Adrenal gland (tissue), 9 donors: ENCODE measurements at regions not wholly inside any gene's neighbourhood (a gene's known extent, or its start where the extent isn't known, plus 50 kb on each side); places are given as distances from the start of the nearest gene placed in this dataset.

Source experiments
- DNase-seq, 7 donors: peaks; one replicate each; pipeline ENCODE4 v3.0.0-alpha.2; 2019 to 2020
- H3K27ac ChIP-seq, 5 donors: fragments of 200-600 bp; sonication (generic) in 4 of 5; 1 replicate in 3 of 5; 2 replicates in 2 of 5; pipeline versions ENCODE4 v1.5.1 to v1.8.0; 2016 to 2020; ENCODE audit warnings: mild to moderate bottlenecking in 1 of 5
- H3K27me3 ChIP-seq: fragments of 200-600 bp; 2 replicates; pipeline ENCODE4 v1.8.0; 2021
- H3K36me3 ChIP-seq, 2 donors: fragments of 200-600 bp; replicated peaks in 1 of 2; 1 replicate in 1 of 2; 2 replicates in 1 of 2; pipeline versions ENCODE4 v1.5.1 to v1.8.0; 2018 to 2022
- H3K4me1 ChIP-seq, 2 donors: fragments of 200-600 bp; replicated peaks in 1 of 2; 1 replicate in 1 of 2; 2 replicates in 1 of 2; pipeline versions ENCODE4 v1.5.1 to v1.8.0; 2018 to 2021
- H3K4me3 ChIP-seq, 4 donors: fragments of 200-600 bp; sonication (generic) in 3 of 4; one replicate each; pipeline ENCODE4 v1.5.1; 2016 to 2018
- H3K9me3 ChIP-seq, 3 donors: fragments of 200-600 bp; sonication (generic) in 1 of 3; replicated peaks in 1 of 3; 1 replicate in 2 of 3; 2 replicates in 1 of 3; pipeline versions ENCODE4 v1.5.1 to v1.8.0; 2016 to 2021
- CTCF ChIP-seq, 6 experiments: fragments of 450-650 bp in 4 of 6; fragments of 200-600 bp in 2 of 6; sonication (generic) in 1 of 6; IDR thresholded peaks; 1 replicate in 5 of 6; 2 replicates in 1 of 6; pipeline versions ENCODE4 v1.5.1 to v1.8.0; 2016 to 2021; ENCODE audit warnings: antibody characterized with exemption in 6 of 6, mild to moderate bottlenecking in 2 of 6, moderate library complexity in 1 of 6
- POLR2A ChIP-seq, 2 donors: fragments of 450-650 bp; IDR thresholded peaks; one replicate each; pipeline ENCODE4 v1.6.1; 2017; ENCODE audit warnings: antibody characterized with exemption in 2 of 2, mild to moderate bottlenecking in 2 of 2, moderate library complexity in 1 of 2
- WGBS, 4 donors: extraction: QIAGEN DNeasy Blood & Tissue Kit in 2 of 4; methylation state at CpG; one replicate each; pipeline versions ENCODE4 v1.1.5 to v1.1.7; 2013 to 2017; 5-methylcytosine and 5-hydroxymethylcytosine counted together
- intact Hi-C, 2 donors: fragments of 100-400 bp; cut with DNase I; formaldehyde crosslinking; loops; one replicate each; pipeline versions ENCODE4 v1.14.1 to v1.15.0; 2022 to 2023
- donor health status: healthy with polysubstance abuse.
- donor health status: Bipolar disorder and iron deficiency.
- donor health status: DM: yes; HTN: yes; CAD: no.
- donor health status: DM: no; HTN: no; CAD: no.
- donor health status: DM: no; HTN: no; CAD: no.

- Histone ChIP-seq H3K9me3 (no peaks in the 10 kb centered on the region), H3K4me1 (no peaks in the 10 kb centered on the region), H3K36me3 (no peaks in the 10 kb centered on the region), H3K27me3 (no peaks in the 10 kb centered on the region), H3K27ac (no peak overlapping the region), H3K4me3 (no peak overlapping the region)
- WGBS, 4 donors = 80 to 86% (median 84%) methylated on average over 5 of the region's 5 CpGs
- intact Hi-C loops = no loop called here
- DNase-seq = no peak
- TF ChIP-seq POLR2A (IDR thresholded peaks at IDR 0.05) = no peak
- TF ChIP-seq CTCF (IDR thresholded peaks at IDR 0.05) = no peak
Observed at GRCh38 chr16:55091871-55092230, 161.2 kb downstream of the IRX5 start.

GRCh38 chr16:55100100-55100499 is 169.4 kb downstream of the IRX5 start:
- DNase-seq = no peak
- no peaks in the 10 kb centered on the region for H3K36me3 ChIP-seq
- intact Hi-C loops = no loop called here
- no peaks in the 10 kb centered on the region for H3K4me1 ChIP-seq
- no peaks in the 10 kb centered on the region for H3K9me3 ChIP-seq
- no peak for TF ChIP-seq POLR2A (IDR thresholded peaks at IDR 0.05)
- no peak for TF ChIP-seq CTCF (IDR thresholded peaks at IDR 0.05)
- H3K4me3 ChIP-seq = no peak overlapping the region
- no peaks in the 10 kb centered on the region for H3K27me3 ChIP-seq
- no peak overlapping the region for H3K27ac ChIP-seq

GRCh38 chr16:55101026-55101425 is 170.4 kb downstream of the IRX5 start:
- no peak for TF ChIP-seq POLR2A (IDR thresholded peaks at IDR 0.05)
- no peak for TF ChIP-seq CTCF (IDR thresholded peaks at IDR 0.05)
- Histone ChIP-seq H3K4me1 (no peaks in the 10 kb centered on the region), H3K36me3 (no peaks in the 10 kb centered on the region), H3K9me3 (no peaks in the 10 kb centered on the region), H3K27ac (no peak overlapping the region), H3K27me3 (no peaks in the 10 kb centered on the region), H3K4me3 (no peak overlapping the region)
- no peak for DNase-seq
- intact Hi-C loops = no loop called here
- WGBS, 4 donors = 47 to 56% (median 51%) methylated on average over 4 of the region's 4 CpGs

GRCh38 chr16:55102077-55102476 is 171.4 kb downstream of the IRX5 start:
- H3K36me3 ChIP-seq = no peaks in the 10 kb centered on the region
- H3K27me3 ChIP-seq = no peaks in the 10 kb centered on the region
- 69 to 82% (median 71%) methylated on average over 1 of the region's 1 CpG for WGBS, 4 donors
- no peak for TF ChIP-seq POLR2A (IDR thresholded peaks at IDR 0.05)
- TF ChIP-seq CTCF (IDR thresholded peaks at IDR 0.05) = no peak
- no peak for DNase-seq
- no peaks in the 10 kb centered on the region for H3K9me3 ChIP-seq
- H3K4me1 ChIP-seq = no peaks in the 10 kb centered on the region
- intact Hi-C loops = no loop called here
- no peak overlapping the region for H3K4me3 ChIP-seq
- H3K27ac ChIP-seq = no peak overlapping the region
